Mammary epithelial cell (primary cell): ENCODE measurements at regions not wholly inside any gene's neighbourhood (a gene's known extent, or its start where the extent isn't known, plus 50 kb on each side); places are given as distances from the start of the nearest gene placed in this dataset.

Experiments
- EZH2 ChIP-seq: IDR thresholded peaks from 2 replicates; pipeline ENCODE4 v1.6.1; 2012; ENCODE audit warnings: low read length, inconsistent platforms, borderline replicate concordance
- TF ChIP-seq, protein P1 (sequence below), 2 donors: IDR thresholded peaks in 1 of 2; conservative IDR thresholded peaks in 1 of 2; 2 replicates each; pipeline ENCODE4 v1.5.1; 2011 to 2012; ENCODE audit warnings: inconsistent platforms in 2 of 2, low read length in 2 of 2, mild to moderate bottlenecking in 2 of 2, control low read depth in 1 of 2, low read depth in 1 of 2; ENCODE audit not compliant: insufficient read depth in 1 of 2; ENCODE audit errors: extremely low read depth in 1 of 2

DNA sequence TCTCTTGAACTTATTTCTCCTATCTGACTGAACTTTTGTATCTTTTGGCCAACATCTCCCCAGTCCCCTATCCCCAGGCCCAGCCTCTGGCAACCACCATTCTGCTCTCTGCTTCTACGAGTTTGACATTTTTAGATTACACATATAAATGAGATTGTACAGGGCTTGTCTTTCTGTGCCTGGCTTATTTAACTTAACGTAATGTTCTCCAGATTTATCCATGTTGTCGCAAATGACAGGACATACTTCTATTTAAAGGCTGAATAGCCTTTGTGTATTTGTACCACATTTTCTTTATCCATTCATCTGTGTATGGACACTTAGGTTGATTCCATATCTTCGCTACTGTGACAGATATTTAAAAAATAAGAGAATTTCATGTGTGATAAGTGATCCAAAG lies 98.6 kb downstream of the LSMEM1 start:
- TF ChIP-seq, protein P1, sequence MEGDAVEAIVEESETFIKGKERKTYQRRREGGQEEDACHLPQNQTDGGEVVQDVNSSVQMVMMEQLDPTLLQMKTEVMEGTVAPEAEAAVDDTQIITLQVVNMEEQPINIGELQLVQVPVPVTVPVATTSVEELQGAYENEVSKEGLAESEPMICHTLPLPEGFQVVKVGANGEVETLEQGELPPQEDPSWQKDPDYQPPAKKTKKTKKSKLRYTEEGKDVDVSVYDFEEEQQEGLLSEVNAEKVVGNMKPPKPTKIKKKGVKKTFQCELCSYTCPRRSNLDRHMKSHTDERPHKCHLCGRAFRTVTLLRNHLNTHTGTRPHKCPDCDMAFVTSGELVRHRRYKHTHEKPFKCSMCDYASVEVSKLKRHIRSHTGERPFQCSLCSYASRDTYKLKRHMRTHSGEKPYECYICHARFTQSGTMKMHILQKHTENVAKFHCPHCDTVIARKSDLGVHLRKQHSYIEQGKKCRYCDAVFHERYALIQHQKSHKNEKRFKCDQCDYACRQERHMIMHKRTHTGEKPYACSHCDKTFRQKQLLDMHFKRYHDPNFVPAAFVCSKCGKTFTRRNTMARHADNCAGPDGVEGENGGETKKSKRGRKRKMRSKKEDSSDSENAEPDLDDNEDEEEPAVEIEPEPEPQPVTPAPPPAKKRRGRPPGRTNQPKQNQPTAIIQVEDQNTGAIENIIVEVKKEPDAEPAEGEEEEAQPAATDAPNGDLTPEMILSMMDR (conservative IDR thresholded peaks at IDR 0.05 in 1 of 2, IDR thresholded peaks at IDR 0.05 in 1 of 2; ENCODE audit: extremely low read depth in 1 of 2, insufficient read depth in 1 of 2, low read depth in 1 of 2, low read length in 2 of 2): no peak
- no peak for TF ChIP-seq EZH2
